GM18868 (cell line): ENCODE measurements at regions not wholly inside any gene's neighbourhood (a gene's known extent, or its start where the extent isn't known, plus 50 kb on each side); places are given as distances from the start of the nearest gene placed in this dataset.
"Not testable (repeated sequence)": the region's sequence is repeated elsewhere in the genome, so short reads cannot be mapped to it uniquely, and the experiment has no call there.

ENCODE experiments used
- ATAC-seq: cut with Tn5 transposase; IDR thresholded peaks from one replicate; pipeline ENCODE4 v1.9.1; 2021; ENCODE audit warnings: mild to moderate bottlenecking, moderate library complexity; ENCODE audit not compliant: unreplicated experiment

- ATAC-seq = no peak
Measured at GRCh38 chr2:176566496-176566895, 297.3 kb downstream of the MTX2 start.

GRCh38 chr2:176566961-176567360, 297.7 kb downstream of the MTX2 start:
- no peak for ATAC-seq

DNA sequence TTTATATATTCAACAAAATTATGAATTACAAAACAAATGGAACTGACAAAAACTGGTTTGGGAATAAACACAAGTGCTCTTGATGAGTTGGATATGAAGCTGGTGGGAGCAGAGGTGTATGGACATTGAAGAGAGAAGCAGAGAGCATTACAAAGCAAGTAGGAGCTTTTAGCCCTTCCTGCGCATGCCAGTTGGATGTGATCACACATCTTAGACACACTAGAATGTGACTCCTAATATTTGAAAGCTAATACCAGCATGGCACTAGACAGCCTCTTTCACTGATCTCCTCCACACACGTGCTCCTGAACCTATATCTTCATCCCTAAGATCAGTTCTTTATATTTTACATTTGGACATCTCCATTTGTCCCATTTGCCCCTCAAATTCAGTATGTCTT, 298.1 kb downstream of the MTX2 start:
- no peak for ATAC-seq

- no peak for ATAC-seq
Measured at GRCh38 chr2:176569574-176569973, 300.3 kb downstream of the MTX2 start.

DNA sequence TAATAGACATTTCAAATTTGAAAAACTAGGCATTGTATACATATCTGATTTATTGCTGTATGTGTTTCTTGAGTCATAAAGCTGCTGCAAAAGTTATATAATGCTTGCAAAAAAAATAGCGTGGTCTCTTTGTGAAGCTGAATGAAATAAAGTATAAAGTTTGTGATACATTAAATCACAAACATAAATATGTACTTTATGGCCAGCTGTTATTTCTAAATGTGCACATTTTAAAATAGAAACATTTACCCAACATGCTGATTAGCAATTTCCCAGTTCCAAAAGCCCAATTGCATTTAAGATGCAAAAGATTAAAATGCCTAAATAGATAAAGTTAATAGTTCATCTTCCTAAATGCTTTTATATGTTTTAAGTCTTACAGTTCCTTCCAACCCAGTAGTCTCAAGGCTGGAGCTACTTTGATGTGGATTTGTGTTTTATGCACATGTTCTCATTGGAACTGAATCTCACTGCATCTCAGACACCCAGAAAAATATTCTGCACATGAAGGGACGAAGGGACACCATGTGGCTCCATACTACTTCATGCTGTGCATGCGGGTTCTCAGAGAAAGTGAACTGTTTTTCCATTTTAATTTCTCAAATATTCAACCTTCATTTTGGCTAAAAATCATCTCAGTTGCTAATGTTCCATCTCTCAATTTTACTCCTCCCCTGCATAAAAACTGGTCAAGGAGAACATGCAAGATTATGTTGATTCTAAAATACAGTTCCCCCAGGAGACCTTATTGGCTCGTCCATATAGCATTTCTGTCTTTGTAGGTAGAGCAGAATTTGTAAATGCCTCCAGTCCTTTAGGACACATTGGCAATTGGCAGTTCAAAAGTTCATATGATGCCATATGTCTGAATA, 304.6 kb downstream of the MTX2 start:
- ATAC-seq = no peak

DNA sequence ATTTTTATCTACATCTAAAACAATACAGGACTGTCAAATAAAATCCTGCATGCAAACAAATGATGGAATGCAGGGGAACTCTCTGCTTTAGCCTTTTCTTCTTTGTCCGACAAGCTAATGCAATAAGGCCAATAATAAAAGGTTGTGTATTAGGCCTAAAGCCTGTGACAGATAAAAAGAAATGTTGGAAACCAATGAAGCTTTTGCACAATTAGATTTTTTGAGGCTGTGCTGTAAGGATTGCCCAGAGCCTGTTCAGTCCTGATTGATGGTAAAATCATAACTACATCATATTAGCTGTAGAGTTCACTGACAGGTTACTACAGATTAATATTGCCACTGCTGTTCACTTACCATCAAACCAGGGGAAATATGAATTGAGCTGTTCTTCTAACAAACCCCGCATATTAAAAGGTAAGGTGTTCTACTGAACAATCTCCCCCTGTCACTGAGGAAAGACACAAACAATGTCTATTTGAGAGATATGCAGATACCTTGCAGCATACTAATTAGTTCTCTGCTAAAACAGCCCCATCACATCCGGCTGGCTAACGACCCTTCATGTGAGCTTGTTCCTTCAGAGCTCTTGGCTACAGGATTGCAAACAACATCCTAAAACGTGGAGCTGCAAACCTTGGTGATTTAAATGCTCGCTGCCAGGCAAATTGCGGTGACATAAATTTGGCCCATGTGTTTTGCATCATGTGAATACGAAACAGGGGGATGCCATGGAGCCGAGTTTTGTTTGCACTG, 305.4 kb downstream of the MTX2 start:
- no peak for ATAC-seq

DNA sequence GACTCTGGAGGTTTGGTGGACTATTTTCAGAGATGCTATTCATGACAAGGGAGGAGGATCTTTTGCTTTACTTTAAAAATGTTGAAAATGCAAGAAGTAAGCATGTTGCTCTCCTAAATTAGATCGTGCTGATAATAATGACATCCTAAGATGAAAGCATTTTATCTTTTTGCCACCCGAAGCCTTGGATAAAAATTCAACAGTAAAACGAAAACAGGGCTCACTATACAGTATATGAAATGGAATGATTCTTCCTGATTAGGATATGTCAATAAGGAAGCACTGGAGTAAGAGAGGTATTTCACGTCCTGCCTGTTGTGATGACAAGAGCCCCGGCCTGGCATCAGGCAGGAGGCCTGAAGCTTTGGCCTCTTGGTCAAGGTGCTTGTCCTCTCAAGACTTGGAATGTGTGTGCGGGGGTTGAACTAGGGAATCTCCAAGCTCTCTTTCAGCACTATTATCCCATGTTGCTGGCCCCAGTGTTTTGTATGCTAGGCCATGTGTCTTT, 306.0 kb downstream of the MTX2 start:
- no peak for ATAC-seq

GRCh38 chr2:176577054-176577453, 307.8 kb downstream of the MTX2 start:
- no peak for ATAC-seq

- not testable (repeated sequence) for ATAC-seq
Measured at GRCh38 chr2:176578292-176578691, 309.1 kb downstream of the MTX2 start.

GRCh38 chr2:176579608-176580007, 310.4 kb downstream of the MTX2 start:
- ATAC-seq = no peak

DNA sequence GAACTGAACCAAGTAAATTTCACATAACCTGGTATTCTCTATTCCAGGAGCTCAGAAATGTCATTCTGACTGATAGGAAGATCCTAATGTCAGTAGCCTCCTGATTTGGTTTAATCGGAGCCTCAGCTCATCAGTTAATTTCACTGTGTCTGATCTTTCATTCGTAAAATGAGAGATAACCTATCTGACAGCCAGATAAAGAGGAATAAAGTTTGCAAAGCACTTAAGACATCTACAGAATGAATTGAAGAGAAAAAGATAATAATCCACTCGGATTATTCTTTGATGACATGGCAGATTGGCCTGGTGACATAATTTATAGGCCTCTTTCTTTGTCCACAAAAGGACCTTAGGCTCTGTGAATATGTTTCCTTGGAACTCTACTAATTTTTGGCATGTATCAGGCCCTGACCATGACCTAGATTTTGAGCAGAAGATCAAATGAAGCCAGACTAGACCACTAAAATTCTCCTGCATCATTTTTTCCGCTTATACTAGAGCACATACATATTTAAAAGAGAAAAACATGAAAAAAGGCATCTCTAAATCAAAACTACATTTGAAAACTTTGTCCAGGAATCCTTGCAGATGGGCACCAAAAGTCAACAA, 312.4 kb downstream of the MTX2 start:
- no peak for ATAC-seq

DNA sequence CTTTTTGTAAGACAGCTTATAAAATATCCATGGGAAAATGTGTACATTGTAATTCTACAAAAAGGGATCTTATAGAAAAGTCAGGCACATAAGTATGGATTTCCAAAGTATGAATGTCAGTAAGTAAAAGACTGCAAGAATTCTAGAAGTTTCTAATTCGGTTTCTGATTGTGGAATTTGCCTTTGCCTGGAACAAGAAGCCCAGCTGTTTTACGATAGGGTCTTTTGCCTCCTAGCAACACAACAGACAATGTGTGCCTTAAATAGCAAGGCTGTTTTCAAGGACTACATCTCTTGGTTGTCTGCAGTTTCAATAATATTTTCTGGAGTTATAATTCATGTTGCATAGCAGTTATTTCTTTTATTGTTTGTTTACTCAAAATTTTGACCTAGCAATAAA, 312.9 kb downstream of the MTX2 start:
- no peak for ATAC-seq

- ATAC-seq = no peak
Measured at GRCh38 chr2:176582990-176583481, 313.8 kb downstream of the MTX2 start.

- ATAC-seq = no peak
Measured at GRCh38 chr2:176583607-176584006, 314.4 kb downstream of the MTX2 start.

DNA sequence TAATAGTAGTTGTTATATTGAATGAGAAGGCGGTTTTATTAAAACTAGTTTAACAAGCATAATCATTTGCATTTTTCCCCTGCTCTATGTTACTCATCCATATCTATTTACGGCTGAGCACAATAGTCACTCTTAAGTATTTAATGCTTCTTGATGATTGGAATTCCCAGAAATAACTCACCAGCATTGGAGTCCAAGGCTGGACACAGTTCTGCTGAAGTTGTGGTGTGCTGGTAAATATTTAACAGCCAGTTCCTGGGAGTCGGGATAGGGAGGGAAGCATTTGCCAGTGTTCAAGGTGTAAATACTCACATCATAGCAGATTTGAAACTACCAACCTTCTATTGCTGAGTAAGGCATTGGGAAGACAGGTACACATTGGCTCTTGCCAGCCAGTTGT, 315.1 kb downstream of the MTX2 start:
- no peak for ATAC-seq

DNA sequence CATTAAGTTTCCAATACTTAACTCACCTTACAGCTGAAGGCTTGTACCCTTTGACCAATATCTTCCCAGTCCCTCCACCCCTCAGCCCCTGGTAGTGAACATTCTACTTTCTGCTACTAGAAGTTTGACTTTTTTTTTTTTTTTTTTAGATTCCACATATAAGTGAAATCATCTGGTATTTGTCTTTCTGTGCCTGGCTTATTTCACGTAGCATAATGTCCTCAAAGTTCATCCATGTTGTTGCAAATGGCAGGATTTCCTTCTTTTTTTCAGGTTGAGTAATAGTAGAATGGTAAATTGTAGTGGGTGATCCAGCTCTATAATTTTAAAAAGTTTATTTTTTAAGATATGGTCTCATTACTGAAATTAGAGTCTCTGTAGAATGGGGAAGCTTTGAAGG, 316.0 kb downstream of the MTX2 start:
- ATAC-seq = no peak

DNA sequence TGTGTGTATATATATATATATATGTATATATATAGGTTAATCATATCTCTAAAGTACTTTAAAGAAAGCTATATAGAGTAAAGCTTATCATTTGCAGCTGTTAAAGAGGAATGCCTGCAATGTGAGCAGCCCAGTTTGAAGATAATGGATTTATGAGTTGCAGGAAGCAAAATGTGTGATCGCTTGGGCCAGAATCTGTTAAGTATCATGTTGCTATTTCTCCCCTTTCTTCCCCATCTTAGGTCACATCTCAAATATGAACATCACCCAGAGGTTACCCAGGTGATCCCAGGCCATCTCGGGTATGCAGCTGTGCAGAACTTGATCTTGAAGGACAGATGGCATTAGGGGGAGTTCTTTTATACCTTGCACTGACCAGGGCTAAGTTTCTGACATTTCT, 316.5 kb downstream of the MTX2 start:
- ATAC-seq = no peak

DNA sequence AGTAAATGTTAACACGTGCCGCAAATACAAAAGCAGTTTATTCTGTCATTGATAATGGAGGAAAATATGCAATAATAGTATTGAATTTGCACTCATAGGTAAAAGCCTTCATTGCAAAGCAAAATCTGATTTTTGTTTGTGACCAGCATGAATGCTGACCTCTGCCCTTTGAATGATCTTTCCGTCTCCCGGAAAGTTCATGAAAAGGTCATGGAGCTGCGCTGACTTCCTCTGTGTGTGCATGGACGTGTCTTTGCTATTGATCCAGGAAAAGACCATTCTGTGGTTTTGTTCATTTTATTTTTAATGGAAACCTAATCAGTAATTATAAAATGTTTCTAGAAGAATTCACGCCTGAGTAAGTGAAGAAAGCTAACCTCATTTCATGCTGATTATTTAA, 320.0 kb downstream of the MTX2 start:
- ATAC-seq = no peak

- ATAC-seq = no peak
Measured at GRCh38 chr2:176589825-176590440, 320.7 kb downstream of the MTX2 start.

DNA sequence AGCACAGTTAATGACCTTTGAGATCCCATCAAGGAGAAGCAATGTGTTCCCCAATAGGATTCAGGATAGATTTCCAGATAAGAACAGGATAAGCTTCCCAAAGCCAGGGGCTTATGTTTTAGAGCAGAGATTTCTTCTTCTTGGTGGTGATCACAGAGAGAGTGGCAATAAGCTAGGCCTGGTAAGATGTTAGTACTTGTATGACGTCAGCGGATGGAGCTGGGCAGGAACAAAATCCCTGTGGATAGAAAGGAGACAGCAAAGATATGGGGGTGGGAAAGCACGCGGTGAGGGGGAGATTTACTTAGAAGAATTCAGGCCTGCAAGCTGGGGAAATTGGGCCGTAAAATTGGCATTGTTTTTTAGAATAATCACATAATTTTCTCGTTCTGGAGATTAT, 323.0 kb downstream of the MTX2 start:
- no peak for ATAC-seq

DNA sequence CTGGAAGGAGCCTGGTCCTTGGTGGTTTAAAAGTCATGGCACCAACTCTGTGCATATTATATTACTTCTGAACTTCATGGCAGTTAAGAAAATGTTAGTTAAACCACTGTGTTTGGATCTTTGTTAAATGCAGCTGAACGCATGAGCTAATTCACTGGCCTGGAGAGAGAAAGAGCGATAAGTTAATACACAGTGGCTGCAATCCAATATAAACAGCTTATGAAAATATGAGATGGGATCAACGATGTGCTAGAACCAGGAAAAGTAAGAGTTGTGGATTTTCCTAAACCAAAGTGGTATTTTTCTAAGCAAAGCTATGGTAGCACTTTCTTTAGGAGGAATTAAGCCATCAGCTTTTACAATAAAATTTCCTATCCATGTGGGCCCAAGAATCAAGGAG, 326.7 kb downstream of the MTX2 start:
- no peak for ATAC-seq
